Renal cortical epithelial cell (primary cell): ENCODE measurements at regions not wholly inside any gene's neighbourhood (a gene's known extent, or its start where the extent isn't known, plus 50 kb on each side); places are given as distances from the start of the nearest gene placed in this dataset.

ENCODE experiments used
- DNase-seq: peaks from one replicate; pipeline ENCODE4 v3.0.0-alpha.2; 2011; ENCODE audit warnings: low read depth

- no peak for DNase-seq
Measured at GRCh38 chr18:6465281-6465680, 50.6 kb upstream of the L3MBTL4 start.

- DNase-seq: no peak
Measured at GRCh38 chr18:6476190-6476589, 61.5 kb upstream of the L3MBTL4 start.

GRCh38 chr18:6476880-6477279 is 62.2 kb upstream of the L3MBTL4 start:
- DNase-seq: no peak

GRCh38 chr18:6478121-6478520 is 63.4 kb upstream of the L3MBTL4 start:
- no peak for DNase-seq

- DNase-seq: no peak
Measured at GRCh38 chr18:6479699-6480098, 65.0 kb upstream of the L3MBTL4 start.

- peak; percentile 44 for DNase-seq
Measured at GRCh38 chr18:6482198-6482977, 67.7 kb upstream of the L3MBTL4 start.

GRCh38 chr18:6484659-6485058 is 69.9 kb upstream of the L3MBTL4 start:
- DNase-seq: no peak

GRCh38 chr18:6486313-6486712 is 71.6 kb upstream of the L3MBTL4 start:
- DNase-seq: no peak

GRCh38 chr18:6486764-6487426 is 72.2 kb upstream of the L3MBTL4 start:
- no peak for DNase-seq

- DNase-seq: no peak
Measured at GRCh38 chr18:6487968-6488367, 73.3 kb upstream of the L3MBTL4 start.

GRCh38 chr18:6488956-6489355 is 74.2 kb upstream of the L3MBTL4 start:
- peak; percentile 2 for DNase-seq

GRCh38 chr18:6489977-6490376 is 75.3 kb upstream of the L3MBTL4 start:
- no peak for DNase-seq

GRCh38 chr18:6493194-6493593 is 78.5 kb upstream of the L3MBTL4 start:
- no peak for DNase-seq

GRCh38 chr18:6495536-6495935 is 80.8 kb upstream of the L3MBTL4 start:
- no peak for DNase-seq

- no peak for DNase-seq
Measured at GRCh38 chr18:6497543-6497942, 82.8 kb upstream of the L3MBTL4 start.

- DNase-seq: no peak
Measured at GRCh38 chr18:6498289-6498856, 83.7 kb upstream of the L3MBTL4 start.

- no peak for DNase-seq
Measured at GRCh38 chr18:6504605-6505497, 90.1 kb upstream of the L3MBTL4 start.

GRCh38 chr18:6505498-6505875 is 90.8 kb upstream of the L3MBTL4 start:
- DNase-seq: no peak

GRCh38 chr18:6509417-6509816 is 94.7 kb upstream of the L3MBTL4 start:
- no peak for DNase-seq

GRCh38 chr18:6509832-6510231 is 95.1 kb upstream of the L3MBTL4 start:
- no peak for DNase-seq

GRCh38 chr18:6520901-6521300 is 106.2 kb upstream of the L3MBTL4 start:
- DNase-seq: no peak

- DNase-seq: peak; percentile 49
Measured at GRCh38 chr18:6521803-6522418, 107.2 kb upstream of the L3MBTL4 start.
